ENCODE measurements at regions not wholly inside any gene's neighbourhood (a gene's known extent, or its start where the extent isn't known, plus 50 kb on each side); places are given as distances from the start of the nearest gene placed in this dataset.

GRCh38 chr6:92617721-92618120 is 801.6 kb downstream of the EPHA7 start:
- H3K27ac ChIP-seq (ENCODE audit: insufficient read depth, low read depth, low read length, poor library complexity, severe bottlenecking) = no peak overlapping the region

DNA sequence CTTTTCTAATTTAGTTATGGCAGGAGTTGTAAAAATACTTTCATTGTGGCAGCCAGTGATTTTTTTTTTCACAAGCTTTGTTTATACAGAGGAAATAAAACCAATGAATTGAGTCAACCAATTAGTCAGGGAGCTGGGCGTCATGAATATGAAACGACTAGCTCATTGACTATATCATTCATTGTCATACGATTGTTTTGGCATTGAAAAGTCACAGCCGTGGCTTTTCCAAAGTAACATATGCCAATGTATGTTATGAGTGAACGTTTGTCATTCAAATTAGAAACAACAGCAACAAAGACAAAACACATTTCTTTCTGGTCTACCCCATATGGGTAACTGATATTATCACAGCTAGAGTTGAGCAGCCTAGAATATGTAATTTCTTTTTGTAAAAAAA is 810.6 kb downstream of the EPHA7 start:
- Histone ChIP-seq H3K4me1 (ENCODE audit: control insufficient read depth, insufficient read depth, low read length) (no peaks in the 10 kb centered on the region), H3K36me3 (ENCODE audit: control insufficient read depth, insufficient read depth, low read length) (no peaks in the 10 kb centered on the region), H3K9me3 (ENCODE audit: control insufficient read depth, low read length) (no peaks in the 10 kb centered on the region), H3K27me3 (ENCODE audit: control insufficient read depth, insufficient read depth, low read length, poor library complexity, severe bottlenecking) (no peaks in the 10 kb centered on the region), H3K27ac (ENCODE audit: insufficient read depth, low read depth, low read length, poor library complexity, severe bottlenecking) (no peak overlapping the region), H3K4me3 (ENCODE audit: insufficient read depth, low read depth, low read length) (no peak overlapping the region)
- 86% methylated on average over 3 to 5 of the region's 5 CpGs for WGBS, 2 experiments

More at GRCh38 chr6:92617721-92618120, 801.6 kb downstream of the EPHA7 start:
- no peaks in the 10 kb centered on the region for H3K36me3 ChIP-seq (ENCODE audit: control insufficient read depth, insufficient read depth, low read length)
- WGBS, 2 experiments = 92 to 95% methylated on average over 3 of the region's 3 CpGs
- no peaks in the 10 kb centered on the region for H3K4me1 ChIP-seq (ENCODE audit: control insufficient read depth, insufficient read depth, low read length)
- H3K27me3 ChIP-seq (ENCODE audit: control insufficient read depth, insufficient read depth, low read length, poor library complexity, severe bottlenecking) = no peaks in the 10 kb centered on the region
- no peaks in the 10 kb centered on the region for H3K9me3 ChIP-seq (ENCODE audit: control insufficient read depth, low read length)
- no peak overlapping the region for H3K4me3 ChIP-seq (ENCODE audit: insufficient read depth, low read depth, low read length)

DNA sequence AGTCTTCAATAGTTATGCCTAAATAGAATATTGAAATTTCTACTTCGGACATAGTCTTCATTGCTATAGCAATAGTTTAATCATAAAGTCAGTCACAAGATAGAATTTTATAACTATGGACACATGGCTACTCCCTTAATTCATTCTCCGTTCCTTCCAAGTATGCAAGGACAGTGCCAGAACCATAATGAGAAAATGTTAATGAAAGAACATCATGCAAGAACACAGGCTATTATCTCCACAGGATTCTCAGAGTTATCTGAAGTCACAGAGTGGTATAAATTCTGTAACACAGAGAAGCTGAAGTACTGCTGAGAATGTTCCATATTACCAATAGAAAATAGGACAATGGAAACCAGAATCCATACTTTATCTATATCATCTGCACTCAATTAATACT is 826.2 kb downstream of the EPHA7 start:
- Histone ChIP-seq H3K36me3 (ENCODE audit: control insufficient read depth, insufficient read depth, low read length) (no peaks in the 10 kb centered on the region), H3K9me3 (ENCODE audit: control insufficient read depth, low read length) (no peaks in the 10 kb centered on the region), H3K27me3 (ENCODE audit: control insufficient read depth, insufficient read depth, low read length, poor library complexity, severe bottlenecking) (no peaks in the 10 kb centered on the region), H3K4me3 (ENCODE audit: insufficient read depth, low read depth, low read length) (no peak overlapping the region), H3K4me1 (ENCODE audit: control insufficient read depth, insufficient read depth, low read length) (no peaks in the 10 kb centered on the region), H3K27ac (ENCODE audit: insufficient read depth, low read depth, low read length, poor library complexity, severe bottlenecking) (no peak overlapping the region)
- 85 to 86% methylated on average over 1 to 2 of the region's 2 CpGs for WGBS, 2 experiments

DNA sequence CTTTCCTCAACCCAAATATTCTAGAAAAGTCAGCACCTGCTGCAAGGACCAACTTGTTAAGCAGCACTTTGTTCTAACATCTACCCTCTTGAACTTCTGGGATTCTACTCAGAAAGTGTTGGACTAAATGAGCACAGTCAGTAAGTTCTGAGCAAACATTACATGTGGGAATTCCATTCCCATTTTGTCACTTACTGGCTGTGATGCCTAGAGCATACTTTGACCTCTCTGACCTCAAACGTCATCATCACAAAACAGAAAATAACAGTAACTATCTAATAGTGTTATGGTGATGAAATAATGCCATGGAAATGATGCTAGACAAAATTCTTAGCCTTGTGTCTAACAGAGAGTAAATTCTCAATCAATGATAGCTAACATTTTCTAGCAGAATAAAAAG is 829.4 kb downstream of the EPHA7 start:
- Histone ChIP-seq H3K4me3 (ENCODE audit: insufficient read depth, low read depth, low read length) (no peak overlapping the region), H3K9me3 (ENCODE audit: control insufficient read depth, low read length) (no peaks in the 10 kb centered on the region), H3K36me3 (ENCODE audit: control insufficient read depth, insufficient read depth, low read length) (no peaks in the 10 kb centered on the region), H3K27ac (ENCODE audit: insufficient read depth, low read depth, low read length, poor library complexity, severe bottlenecking) (no peak overlapping the region), H3K27me3 (ENCODE audit: control insufficient read depth, insufficient read depth, low read length, poor library complexity, severe bottlenecking) (no peaks in the 10 kb centered on the region), H3K4me1 (ENCODE audit: control insufficient read depth, insufficient read depth, low read length) (no peaks in the 10 kb centered on the region)
- no CpG with 5 or more reads among the region's 1 CpG for WGBS, 2 experiments

DNA sequence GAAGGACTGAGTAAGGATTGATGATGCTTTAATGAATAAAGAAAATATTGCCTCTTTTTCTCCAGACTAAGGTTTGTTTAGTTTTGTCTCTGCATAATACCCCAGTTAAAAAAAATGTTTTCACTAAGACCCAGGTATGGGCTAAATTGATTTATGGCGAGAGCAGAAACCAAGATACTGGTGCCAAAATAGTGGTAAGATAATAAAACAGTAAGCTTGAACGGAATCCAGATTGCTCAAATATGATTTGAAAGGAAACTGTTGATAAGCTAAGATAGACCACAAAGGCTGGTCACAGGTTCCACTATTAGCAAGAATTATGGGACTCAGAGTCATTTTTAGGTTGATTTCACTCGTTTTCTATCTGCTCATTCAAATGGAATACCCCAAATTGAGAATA is 831.2 kb downstream of the EPHA7 start:
- Histone ChIP-seq H3K9me3 (ENCODE audit: control insufficient read depth, low read length) (no peaks in the 10 kb centered on the region), H3K27me3 (ENCODE audit: control insufficient read depth, insufficient read depth, low read length, poor library complexity, severe bottlenecking) (no peaks in the 10 kb centered on the region), H3K4me3 (ENCODE audit: insufficient read depth, low read depth, low read length) (no peak overlapping the region), H3K4me1 (ENCODE audit: control insufficient read depth, insufficient read depth, low read length) (no peaks in the 10 kb centered on the region), H3K27ac (ENCODE audit: insufficient read depth, low read depth, low read length, poor library complexity, severe bottlenecking) (no peak overlapping the region), H3K36me3 (ENCODE audit: control insufficient read depth, insufficient read depth, low read length) (no peaks in the 10 kb centered on the region)
- WGBS, 2 experiments = 82 to 95% methylated on average over 3 of the region's 3 CpGs

GRCh38 chr6:92587525-92587924 is 831.8 kb downstream of the EPHA7 start:
- Histone ChIP-seq H3K4me3 (ENCODE audit: insufficient read depth, low read depth, low read length) (no peak overlapping the region), H3K9me3 (ENCODE audit: control insufficient read depth, low read length) (no peaks in the 10 kb centered on the region), H3K27ac (ENCODE audit: insufficient read depth, low read depth, low read length, poor library complexity, severe bottlenecking) (no peak overlapping the region), H3K36me3 (ENCODE audit: control insufficient read depth, insufficient read depth, low read length) (no peaks in the 10 kb centered on the region), H3K27me3 (ENCODE audit: control insufficient read depth, insufficient read depth, low read length, poor library complexity, severe bottlenecking) (no peaks in the 10 kb centered on the region), H3K4me1 (ENCODE audit: control insufficient read depth, insufficient read depth, low read length) (no peaks in the 10 kb centered on the region)
- WGBS, 2 experiments = 86% methylated on average over 1 of the region's 1 CpG; no CpG with 5 or more reads in 1 of the 2 experiments

GRCh38 chr6:92586236-92586977 is 833.0 kb downstream of the EPHA7 start:
- Histone ChIP-seq H3K4me3 (ENCODE audit: insufficient read depth, low read depth, low read length) (no peak overlapping the region), H3K27ac (ENCODE audit: insufficient read depth, low read depth, low read length, poor library complexity, severe bottlenecking) (no peak overlapping the region), H3K27me3 (ENCODE audit: control insufficient read depth, insufficient read depth, low read length, poor library complexity, severe bottlenecking) (no peaks in the 10 kb centered on the region), H3K9me3 (ENCODE audit: control insufficient read depth, low read length) (no peaks in the 10 kb centered on the region), H3K36me3 (ENCODE audit: control insufficient read depth, insufficient read depth, low read length) (no peaks in the 10 kb centered on the region), H3K4me1 (ENCODE audit: control insufficient read depth, insufficient read depth, low read length) (no peaks in the 10 kb centered on the region)
- WGBS, 2 experiments = 82 to 86% methylated on average over 7 of the region's 8 CpGs

- Histone ChIP-seq H3K4me3 (ENCODE audit: insufficient read depth, low read depth, low read length) (no peak overlapping the region), H3K4me1 (ENCODE audit: control insufficient read depth, insufficient read depth, low read length) (no peaks in the 10 kb centered on the region), H3K27me3 (ENCODE audit: control insufficient read depth, insufficient read depth, low read length, poor library complexity, severe bottlenecking) (no peaks in the 10 kb centered on the region), H3K27ac (ENCODE audit: insufficient read depth, low read depth, low read length, poor library complexity, severe bottlenecking) (no peak overlapping the region), H3K9me3 (ENCODE audit: control insufficient read depth, low read length) (no peaks in the 10 kb centered on the region), H3K36me3 (ENCODE audit: control insufficient read depth, insufficient read depth, low read length) (no peaks in the 10 kb centered on the region)
- WGBS, 2 experiments = 79 to 88% methylated on average over 1 of the region's 1 CpG
Measured at GRCh38 chr6:92582211-92582610, 837.1 kb downstream of the EPHA7 start.

DNA sequence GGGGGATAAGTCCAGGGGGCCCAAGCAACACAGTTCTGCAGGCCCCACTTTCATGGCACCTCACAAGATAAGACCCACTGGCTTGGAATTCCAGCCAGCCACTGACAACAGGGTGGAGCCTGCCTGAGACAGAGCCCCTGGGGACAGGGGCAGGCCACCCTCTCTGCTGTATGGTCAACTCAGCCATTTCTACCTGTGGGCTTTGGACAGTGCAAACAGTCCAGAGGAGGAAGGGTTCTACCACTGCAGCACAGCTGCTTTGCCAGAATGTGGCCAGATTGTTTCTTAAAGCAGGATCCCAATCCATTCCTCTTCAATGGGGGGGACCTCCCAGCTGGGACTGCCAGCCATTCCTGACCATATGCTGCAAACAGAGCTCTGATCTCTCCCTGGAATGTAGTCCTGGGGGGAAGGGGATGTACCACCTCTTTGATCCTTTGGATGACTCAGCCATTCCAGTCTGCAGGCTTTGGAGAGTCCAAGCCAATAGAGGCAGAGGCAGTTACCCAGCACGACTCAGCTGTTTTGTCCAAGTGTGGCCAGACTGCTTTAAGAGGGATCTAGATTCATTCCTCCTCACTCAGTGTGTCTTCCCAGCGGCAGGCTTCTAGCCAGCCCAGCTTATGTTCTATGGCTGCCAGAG is 842.2 kb downstream of the EPHA7 start:
- 80 to 83% methylated on average over 2 of the region's 2 CpGs for WGBS, 2 experiments
- no peaks in the 10 kb centered on the region for H3K36me3 ChIP-seq (ENCODE audit: control insufficient read depth, insufficient read depth, low read length)
- H3K4me1 ChIP-seq (ENCODE audit: control insufficient read depth, insufficient read depth, low read length) = no peaks in the 10 kb centered on the region
- H3K4me3 ChIP-seq (ENCODE audit: insufficient read depth, low read depth, low read length) = no peak overlapping the region
- H3K27me3 ChIP-seq (ENCODE audit: control insufficient read depth, insufficient read depth, low read length, poor library complexity, severe bottlenecking) = no peaks in the 10 kb centered on the region
- no peak overlapping the region for H3K27ac ChIP-seq (ENCODE audit: insufficient read depth, low read depth, low read length, poor library complexity, severe bottlenecking)
- H3K9me3 ChIP-seq (ENCODE audit: control insufficient read depth, low read length) = no peaks in the 10 kb centered on the region

GRCh38 chr6:92568541-92568940 is 850.8 kb downstream of the EPHA7 start:
- Histone ChIP-seq H3K4me1 (ENCODE audit: control insufficient read depth, insufficient read depth, low read length) (no peaks in the 10 kb centered on the region), H3K27ac (ENCODE audit: insufficient read depth, low read depth, low read length, poor library complexity, severe bottlenecking) (no peak overlapping the region), H3K27me3 (ENCODE audit: control insufficient read depth, insufficient read depth, low read length, poor library complexity, severe bottlenecking) (no peaks in the 10 kb centered on the region), H3K4me3 (ENCODE audit: insufficient read depth, low read depth, low read length) (no peak overlapping the region), H3K36me3 (ENCODE audit: control insufficient read depth, insufficient read depth, low read length) (no peaks in the 10 kb centered on the region), H3K9me3 (ENCODE audit: control insufficient read depth, low read length) (no peaks in the 10 kb centered on the region)
- WGBS, 2 experiments = no CpG with 5 or more reads among the region's 1 CpG

Measured in ectodermal cell (in vitro differentiated cells).